Sigmoid colon (tissue), 6 donors: ENCODE measurements at regions not wholly inside any gene's neighbourhood (a gene's known extent, or its start where the extent isn't known, plus 50 kb on each side); places are given as distances from the start of the nearest gene placed in this dataset.

Experiments
- DNase-seq: peaks from one replicate; pipeline ENCODE4 v3.0.0-alpha.2; 2019
- H3K27ac ChIP-seq, 4 donors: fragments of 200-600 bp; sonication (generic); one replicate each; pipeline ENCODE4 v1.5.1; 2016 to 2019; ENCODE audit warnings: mild to moderate bottlenecking in 1 of 4
- H3K27me3 ChIP-seq, 3 donors: fragments of 200-600 bp; sonication (generic); one replicate each; pipeline ENCODE4 v1.5.1; 2019; ENCODE audit warnings: mild to moderate bottlenecking in 1 of 3
- H3K36me3 ChIP-seq, 4 donors: fragments of 200-600 bp; sonication (generic); one replicate each; pipeline ENCODE4 v1.5.1; 2016 to 2019
- H3K4me1 ChIP-seq, 4 donors: fragments of 200-600 bp; sonication (generic); one replicate each; pipeline ENCODE4 v1.5.1; 2017 to 2019
- H3K4me3 ChIP-seq, 4 donors: fragments of 200-600 bp; sonication (generic); one replicate each; pipeline ENCODE4 v1.5.1; 2017 to 2019; ENCODE audit warnings: mild to moderate bottlenecking in 2 of 4, moderate library complexity in 1 of 4
- H3K9me3 ChIP-seq, 4 donors: fragments of 200-600 bp in 3 of 4; sonication (generic) in 3 of 4; one replicate each; pipeline versions ENCODE4 v1.5.1 to v1.6.1; 2013 to 2019
- CTCF ChIP-seq, 4 experiments: fragments of 450-650 bp in 3 of 4; fragments of 200-600 bp in 1 of 4; IDR thresholded peaks; one replicate each; pipeline ENCODE4 v1.5.1; 2016 to 2019; ENCODE audit warnings: antibody characterized with exemption in 4 of 4, mild to moderate bottlenecking in 3 of 4, moderate library complexity in 2 of 4
- EP300 ChIP-seq, 4 donors: sonication (generic); formaldehyde crosslinking; IDR thresholded peaks; one replicate each; pipeline ENCODE4 v1.6.1; 2017; ENCODE audit warnings: antibody characterized with exemption in 4 of 4
- POLR2A ChIP-seq, 2 donors: fragments of 450-650 bp; IDR thresholded peaks; one replicate each; pipeline ENCODE4 v1.6.1; 2016; ENCODE audit warnings: antibody characterized with exemption in 2 of 2, mild to moderate bottlenecking in 2 of 2, moderate library complexity in 2 of 2
- POLR2AphosphoS5 ChIP-seq, 4 donors: sonication (generic); formaldehyde crosslinking; IDR thresholded peaks; one replicate each; pipeline ENCODE4 v1.6.1; 2017; ENCODE audit warnings: antibody characterized with exemption in 4 of 4
- WGBS, 2 donors: extraction: QIAGEN DNeasy Blood & Tissue Kit; methylation state at CpG; one replicate each; pipeline ENCODE4 v1.1.7; 2013; 5-methylcytosine and 5-hydroxymethylcytosine counted together
- intact Hi-C: fragments of 100-400 bp; cut with DNase I; formaldehyde crosslinking; loops from one replicate; pipeline ENCODE4 v1.15.1; 2023
- donor health status: healthy with polysubstance abuse.
- donor health status: healthy.

- no peaks in the 10 kb centered on the region for H3K4me1 ChIP-seq
- no peak overlapping the region for H3K4me3 ChIP-seq
- intact Hi-C loops, result no loop called here
- TF ChIP-seq POLR2A (IDR thresholded peaks at IDR 0.05) (no peak), EP300 (IDR thresholded peaks at IDR 0.05) (no peak)
- H3K27ac ChIP-seq, result no peak overlapping the region
- WGBS, 2 donors, result 14 to 70% methylated on average over 15 of the region's 15 CpGs
- H3K36me3 ChIP-seq, result no peaks in the 10 kb centered on the region
- no peaks in the 10 kb centered on the region for H3K9me3 ChIP-seq
- DNase-seq, result no peak
- H3K27me3 ChIP-seq, result no peaks in the 10 kb centered on the region
Observed at GRCh38 chr1:116311756-116312680, 61.0 kb upstream of the ATP1A1 start.

GRCh38 chr1:116312681-116313069 is 60.4 kb upstream of the ATP1A1 start:
- WGBS, 2 donors, result 76 to 92% methylated on average over 2 of the region's 2 CpGs
- no peaks in the 10 kb centered on the region for H3K36me3 ChIP-seq
- no peaks in the 10 kb centered on the region for H3K27me3 ChIP-seq
- no peak for DNase-seq
- intact Hi-C loops, result no loop called here
- no peak overlapping the region for H3K4me3 ChIP-seq
- H3K4me1 ChIP-seq, result no peaks in the 10 kb centered on the region
- H3K27ac ChIP-seq, result no peak overlapping the region
- TF ChIP-seq EP300 (IDR thresholded peaks at IDR 0.05), result no peak
- TF ChIP-seq CTCF (IDR thresholded peaks at IDR 0.05), result no peak
- no peaks in the 10 kb centered on the region for H3K9me3 ChIP-seq

DNA sequence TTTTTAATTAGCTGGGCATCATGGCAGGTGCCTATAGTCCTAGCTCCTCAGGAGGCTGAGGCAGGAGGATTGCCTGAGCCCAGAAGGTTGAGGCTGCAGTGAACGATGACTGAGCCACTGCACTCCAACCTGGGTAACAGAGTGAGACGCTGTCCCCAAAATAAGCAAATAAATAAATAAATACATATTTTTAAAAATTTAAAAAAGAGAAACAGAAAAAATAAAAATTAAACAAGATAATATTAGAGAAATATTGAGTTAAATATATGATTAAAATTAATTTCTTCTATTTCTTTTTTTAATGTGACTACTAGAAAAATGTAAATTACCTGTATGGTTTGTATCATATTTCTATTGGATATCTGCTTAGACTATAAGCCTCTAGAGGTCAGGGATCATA is 59.3 kb upstream of the ATP1A1 start:
- H3K36me3 ChIP-seq, result no peaks in the 10 kb centered on the region
- H3K27ac ChIP-seq, result no peak overlapping the region
- no peak for DNase-seq
- H3K9me3 ChIP-seq, result no peaks in the 10 kb centered on the region
- TF ChIP-seq POLR2A (IDR thresholded peaks at IDR 0.05) (no peak), EP300 (IDR thresholded peaks at IDR 0.05) (no peak), POLR2AphosphoS5 (IDR thresholded peaks at IDR 0.05) (no peak), CTCF (IDR thresholded peaks at IDR 0.05) (no peak)
- WGBS, 2 donors, result 66 to 94% methylated on average over 2 of the region's 2 CpGs
- H3K27me3 ChIP-seq, result no peaks in the 10 kb centered on the region
- no peaks in the 10 kb centered on the region for H3K4me1 ChIP-seq
- intact Hi-C loops, result no loop called here
- H3K4me3 ChIP-seq, result no peak overlapping the region

GRCh38 chr1:116314305-116314919 is 58.6 kb upstream of the ATP1A1 start:
- intact Hi-C loops, result no loop called here
- Histone ChIP-seq H3K9me3 (no peaks in the 10 kb centered on the region), H3K4me3 (no peak overlapping the region), H3K36me3 (no peaks in the 10 kb centered on the region), H3K27ac (no peak overlapping the region), H3K27me3 (no peaks in the 10 kb centered on the region), H3K4me1 (no peaks in the 10 kb centered on the region)
- DNase-seq, result no peak
- TF ChIP-seq EP300 (IDR thresholded peaks at IDR 0.05) (no peak), POLR2A (IDR thresholded peaks at IDR 0.05) (no peak), POLR2AphosphoS5 (IDR thresholded peaks at IDR 0.05) (no peak), CTCF (IDR thresholded peaks at IDR 0.05) (no peak)
- WGBS, 2 donors, result 85 to 92% methylated on average over 5 of the region's 5 CpGs

DNA sequence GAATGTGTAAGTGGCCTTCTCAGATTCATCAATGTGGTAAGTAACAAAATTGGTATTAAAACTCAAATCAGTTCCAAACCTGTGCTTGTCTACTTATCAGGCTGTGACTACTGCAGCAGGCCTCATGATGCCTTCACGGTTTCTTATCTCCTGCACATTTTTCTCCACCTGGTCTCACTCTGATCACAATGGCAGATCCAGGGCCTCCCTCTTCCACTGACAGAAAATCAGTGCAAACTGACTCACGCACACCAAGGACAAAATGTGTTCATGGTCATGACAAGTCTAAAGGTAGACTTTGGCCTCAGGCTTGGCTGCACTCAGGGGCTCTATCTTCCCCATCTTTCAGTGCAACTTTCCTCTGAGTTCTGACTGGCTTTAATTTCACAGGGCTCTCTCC is 56.7 kb upstream of the ATP1A1 start:
- Histone ChIP-seq H3K4me1 (no peaks in the 10 kb centered on the region), H3K4me3 (no peak overlapping the region), H3K27ac (no peak overlapping the region), H3K36me3 (no peaks in the 10 kb centered on the region), H3K27me3 (no peaks in the 10 kb centered on the region), H3K9me3 (no peaks in the 10 kb centered on the region)
- no peak for DNase-seq
- WGBS, 2 donors, result 42 to 78% methylated on average over 2 of the region's 2 CpGs
- intact Hi-C loops, result no loop called here
- TF ChIP-seq POLR2A (IDR thresholded peaks at IDR 0.05), result no peak
- no peak for TF ChIP-seq CTCF (IDR thresholded peaks at IDR 0.05)
- no peak for TF ChIP-seq EP300 (IDR thresholded peaks at IDR 0.05)
- TF ChIP-seq POLR2AphosphoS5 (IDR thresholded peaks at IDR 0.05), result no peak
